ENCODE measurements at regions not wholly inside any gene's neighbourhood (a gene's known extent, or its start where the extent isn't known, plus 50 kb on each side); places are given as distances from the start of the nearest gene placed in this dataset.

DNA sequence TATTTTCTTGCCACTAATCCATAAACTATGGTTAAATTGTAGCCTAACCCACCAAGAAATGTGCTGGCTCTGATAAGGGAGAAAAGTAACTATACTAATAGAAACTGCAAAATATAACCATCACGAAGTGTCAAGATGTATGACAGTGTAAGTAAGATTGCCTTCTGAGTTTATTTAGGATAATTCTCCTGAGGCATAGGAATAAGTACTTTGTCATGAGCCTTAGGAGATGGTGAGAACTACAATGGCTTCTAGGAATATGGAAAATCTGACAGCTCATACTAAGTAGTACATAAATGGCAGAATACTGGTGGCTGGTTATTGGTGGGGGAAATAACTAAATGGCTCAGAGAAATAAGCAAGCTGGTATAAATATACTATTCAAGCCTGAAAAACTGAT lies 543.9 kb downstream of the PRR16 start:
- TF ChIP-seq, protein P1, sequence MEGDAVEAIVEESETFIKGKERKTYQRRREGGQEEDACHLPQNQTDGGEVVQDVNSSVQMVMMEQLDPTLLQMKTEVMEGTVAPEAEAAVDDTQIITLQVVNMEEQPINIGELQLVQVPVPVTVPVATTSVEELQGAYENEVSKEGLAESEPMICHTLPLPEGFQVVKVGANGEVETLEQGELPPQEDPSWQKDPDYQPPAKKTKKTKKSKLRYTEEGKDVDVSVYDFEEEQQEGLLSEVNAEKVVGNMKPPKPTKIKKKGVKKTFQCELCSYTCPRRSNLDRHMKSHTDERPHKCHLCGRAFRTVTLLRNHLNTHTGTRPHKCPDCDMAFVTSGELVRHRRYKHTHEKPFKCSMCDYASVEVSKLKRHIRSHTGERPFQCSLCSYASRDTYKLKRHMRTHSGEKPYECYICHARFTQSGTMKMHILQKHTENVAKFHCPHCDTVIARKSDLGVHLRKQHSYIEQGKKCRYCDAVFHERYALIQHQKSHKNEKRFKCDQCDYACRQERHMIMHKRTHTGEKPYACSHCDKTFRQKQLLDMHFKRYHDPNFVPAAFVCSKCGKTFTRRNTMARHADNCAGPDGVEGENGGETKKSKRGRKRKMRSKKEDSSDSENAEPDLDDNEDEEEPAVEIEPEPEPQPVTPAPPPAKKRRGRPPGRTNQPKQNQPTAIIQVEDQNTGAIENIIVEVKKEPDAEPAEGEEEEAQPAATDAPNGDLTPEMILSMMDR (IDR thresholded peaks at IDR 0.05): no peak
- TF ChIP-seq EZH2 (IDR thresholded peaks at IDR 0.05; ENCODE audit: borderline replicate concordance, insufficient read depth, low read depth, low read length, poor library complexity, severe bottlenecking): no peak

All from B cell (primary cell).